NB4 (cell line): ENCODE measurements at regions not wholly inside any gene's neighbourhood (a gene's known extent, or its start where the extent isn't known, plus 50 kb on each side); places are given as distances from the start of the nearest gene placed in this dataset.

Experiments
- MYC ChIP-seq: IDR thresholded peaks from 2 replicates; pipeline ENCODE4 v1.6.1; 2011; ENCODE audit warnings: low read depth, low read length
- POLR2A ChIP-seq: IDR thresholded peaks from 2 replicates; pipeline ENCODE4 v1.6.1; 2011; ENCODE audit warnings: mild to moderate bottlenecking; ENCODE audit not compliant: insufficient read length; ENCODE audit errors: extremely low read depth
- TF ChIP-seq, protein P1 (sequence below): IDR thresholded peaks from one replicate; pipeline ENCODE4 v1.5.1; 2012; ENCODE audit warnings: low read depth, low read length
- TF ChIP-seq, protein P2 (sequence below): IDR thresholded peaks from 2 replicates; pipeline ENCODE4 v1.6.1; 2011; ENCODE audit warnings: low read depth, low read length

DNA sequence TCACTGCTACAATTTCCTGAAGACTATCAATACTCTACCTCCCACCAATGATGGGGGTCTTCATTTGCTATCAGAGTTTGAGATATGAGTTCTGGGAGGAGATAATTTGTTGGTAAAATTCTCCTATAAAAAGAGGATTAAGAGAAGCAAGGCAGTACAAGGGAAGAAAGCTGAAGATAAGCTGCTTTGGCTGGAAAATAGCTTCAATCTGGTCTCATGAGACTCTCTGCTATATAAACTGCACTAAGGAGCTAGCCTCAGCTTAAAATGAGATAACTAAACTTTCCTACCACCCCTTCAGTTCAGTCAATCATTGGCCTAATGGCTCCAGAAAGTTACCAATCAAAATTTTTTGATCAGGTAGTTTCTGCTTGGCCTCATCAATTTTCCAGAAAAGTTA lies 2105.0 kb downstream of the ARAP2 start:
- TF ChIP-seq POLR2A = no peak
- TF ChIP-seq, protein P1, sequence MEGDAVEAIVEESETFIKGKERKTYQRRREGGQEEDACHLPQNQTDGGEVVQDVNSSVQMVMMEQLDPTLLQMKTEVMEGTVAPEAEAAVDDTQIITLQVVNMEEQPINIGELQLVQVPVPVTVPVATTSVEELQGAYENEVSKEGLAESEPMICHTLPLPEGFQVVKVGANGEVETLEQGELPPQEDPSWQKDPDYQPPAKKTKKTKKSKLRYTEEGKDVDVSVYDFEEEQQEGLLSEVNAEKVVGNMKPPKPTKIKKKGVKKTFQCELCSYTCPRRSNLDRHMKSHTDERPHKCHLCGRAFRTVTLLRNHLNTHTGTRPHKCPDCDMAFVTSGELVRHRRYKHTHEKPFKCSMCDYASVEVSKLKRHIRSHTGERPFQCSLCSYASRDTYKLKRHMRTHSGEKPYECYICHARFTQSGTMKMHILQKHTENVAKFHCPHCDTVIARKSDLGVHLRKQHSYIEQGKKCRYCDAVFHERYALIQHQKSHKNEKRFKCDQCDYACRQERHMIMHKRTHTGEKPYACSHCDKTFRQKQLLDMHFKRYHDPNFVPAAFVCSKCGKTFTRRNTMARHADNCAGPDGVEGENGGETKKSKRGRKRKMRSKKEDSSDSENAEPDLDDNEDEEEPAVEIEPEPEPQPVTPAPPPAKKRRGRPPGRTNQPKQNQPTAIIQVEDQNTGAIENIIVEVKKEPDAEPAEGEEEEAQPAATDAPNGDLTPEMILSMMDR = no peak
- TF ChIP-seq, protein P2, sequence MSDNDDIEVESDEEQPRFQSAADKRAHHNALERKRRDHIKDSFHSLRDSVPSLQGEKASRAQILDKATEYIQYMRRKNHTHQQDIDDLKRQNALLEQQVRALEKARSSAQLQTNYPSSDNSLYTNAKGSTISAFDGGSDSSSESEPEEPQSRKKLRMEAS = no peak
- no peak for TF ChIP-seq MYC
